ENCODE measurements at regions not wholly inside any gene's neighbourhood (a gene's known extent, or its start where the extent isn't known, plus 50 kb on each side); places are given as distances from the start of the nearest gene placed in this dataset.
"Not testable (repeated sequence)": the region's sequence is repeated elsewhere in the genome, so short reads cannot be mapped to it uniquely, and the experiment has no call there.

- Histone ChIP-seq H3K4me3 (IDR thresholded peaks at IDR 0.05; ENCODE audit: insufficient read depth, low read depth, low read length) (no peak overlapping the region), H3K79me2 (ENCODE audit: insufficient read depth, low read depth) (no peaks in the 10 kb centered on the region), H4K20me1 (ENCODE audit: insufficient read depth) (no peaks in the 10 kb centered on the region), H3K27ac (no peak overlapping the region), H2AFZ (ENCODE audit: low read depth) (no peak overlapping the region), H3K36me3 (ENCODE audit: insufficient read depth) (no peaks in the 10 kb centered on the region), H3K9ac (no peak overlapping the region), H3K4me1 (ENCODE audit: low read depth, poor library complexity, severe bottlenecking) (no peaks in the 10 kb centered on the region), H3K27me3 (ENCODE audit: insufficient read depth, low read depth) (no peaks in the 10 kb centered on the region), H3K4me2 (no peak overlapping the region)
- no peak for TF ChIP-seq CTCF (conservative IDR thresholded peaks at IDR 0.05; ENCODE audit: low read depth, low read length)
Observed at GRCh38 chr3:163721596-163721995, 1356.7 kb downstream of the SI start.

- no peaks in the 10 kb centered on the region for H3K27me3 ChIP-seq (ENCODE audit: insufficient read depth, low read depth)
- H3K4me1 ChIP-seq (ENCODE audit: low read depth, poor library complexity, severe bottlenecking), result no peaks in the 10 kb centered on the region
- H3K4me2 ChIP-seq, result no peak overlapping the region
- no peak overlapping the region for H3K4me3 ChIP-seq (IDR thresholded peaks at IDR 0.05; ENCODE audit: insufficient read depth, low read depth, low read length)
- no peak for TF ChIP-seq CTCF (conservative IDR thresholded peaks at IDR 0.05; ENCODE audit: low read depth, low read length)
- no peaks in the 10 kb centered on the region; the same call in 1 of the 2 replicates for H4K20me1 ChIP-seq (ENCODE audit: insufficient read depth)
- H3K79me2 ChIP-seq (ENCODE audit: insufficient read depth, low read depth), result no peaks in the 10 kb centered on the region
- H3K9ac ChIP-seq, result no peak overlapping the region
- H2AFZ ChIP-seq (ENCODE audit: low read depth), result no peak overlapping the region
- H3K36me3 ChIP-seq (ENCODE audit: insufficient read depth), result no peaks in the 10 kb centered on the region
- H3K27ac ChIP-seq, result no peak overlapping the region
Observed at GRCh38 chr3:163717377-163717776, 1360.9 kb downstream of the SI start.

GRCh38 chr3:163708428-163708827, 1369.9 kb downstream of the SI start:
- Histone ChIP-seq H2AFZ (ENCODE audit: low read depth) (no peak overlapping the region), H3K9ac (no peak overlapping the region)

GRCh38 chr3:163707659-163708058, 1370.6 kb downstream of the SI start:
- Histone ChIP-seq H2AFZ (ENCODE audit: low read depth) (no peak overlapping the region), H3K4me1 (ENCODE audit: low read depth, poor library complexity, severe bottlenecking) (no peaks in the 10 kb centered on the region), H3K27me3 (ENCODE audit: insufficient read depth, low read depth) (no peaks in the 10 kb centered on the region), H3K27ac (no peak overlapping the region), H3K36me3 (ENCODE audit: insufficient read depth) (no peaks in the 10 kb centered on the region), H4K20me1 (ENCODE audit: insufficient read depth) (no peaks in the 10 kb centered on the region), H3K79me2 (ENCODE audit: insufficient read depth, low read depth) (no peaks in the 10 kb centered on the region), H3K9ac (no peak overlapping the region), H3K4me3 (IDR thresholded peaks at IDR 0.05; ENCODE audit: insufficient read depth, low read depth, low read length) (no peak overlapping the region), H3K4me2 (no peak overlapping the region)
- TF ChIP-seq CTCF (conservative IDR thresholded peaks at IDR 0.05; ENCODE audit: low read depth, low read length), result no peak

More at GRCh38 chr3:163708428-163708827, 1369.9 kb downstream of the SI start:
- H3K4me3 ChIP-seq (IDR thresholded peaks at IDR 0.05; ENCODE audit: insufficient read depth, low read depth, low read length), result no peak overlapping the region
- H4K20me1 ChIP-seq (ENCODE audit: insufficient read depth), result no peaks in the 10 kb centered on the region
- H3K4me1 ChIP-seq (ENCODE audit: low read depth, poor library complexity, severe bottlenecking), result no peaks in the 10 kb centered on the region
- H3K79me2 ChIP-seq (ENCODE audit: insufficient read depth, low read depth), result no peaks in the 10 kb centered on the region
- no peak for TF ChIP-seq CTCF (conservative IDR thresholded peaks at IDR 0.05; ENCODE audit: low read depth, low read length)
- H3K4me2 ChIP-seq, result no peak overlapping the region
- no peaks in the 10 kb centered on the region for H3K27me3 ChIP-seq (ENCODE audit: insufficient read depth, low read depth)
- H3K36me3 ChIP-seq (ENCODE audit: insufficient read depth), result no peaks in the 10 kb centered on the region
- H3K27ac ChIP-seq, result no peak overlapping the region

GRCh38 chr3:163698221-163698620, 1380.1 kb downstream of the SI start:
- H3K27me3 ChIP-seq (ENCODE audit: insufficient read depth, low read depth); H3K4me3 ChIP-seq (IDR thresholded peaks at IDR 0.05; ENCODE audit: insufficient read depth, low read depth, low read length); H3K9ac ChIP-seq; H3K36me3 ChIP-seq (ENCODE audit: insufficient read depth); H3K4me1 ChIP-seq (ENCODE audit: low read depth, poor library complexity, severe bottlenecking); H3K4me2 ChIP-seq; H4K20me1 ChIP-seq (ENCODE audit: insufficient read depth); H3K79me2 ChIP-seq (ENCODE audit: insufficient read depth, low read depth); H3K27ac ChIP-seq; H2AFZ ChIP-seq (ENCODE audit: low read depth): not testable (repeated sequence)

Data from KMS-11 (cell line).